ENCODE measurements at regions not wholly inside any gene's neighbourhood (a gene's known extent, or its start where the extent isn't known, plus 50 kb on each side); places are given as distances from the start of the nearest gene placed in this dataset.
A peak's percentile ranks its signal among the peaks of the same experiment; 100 is the strongest.

DNA sequence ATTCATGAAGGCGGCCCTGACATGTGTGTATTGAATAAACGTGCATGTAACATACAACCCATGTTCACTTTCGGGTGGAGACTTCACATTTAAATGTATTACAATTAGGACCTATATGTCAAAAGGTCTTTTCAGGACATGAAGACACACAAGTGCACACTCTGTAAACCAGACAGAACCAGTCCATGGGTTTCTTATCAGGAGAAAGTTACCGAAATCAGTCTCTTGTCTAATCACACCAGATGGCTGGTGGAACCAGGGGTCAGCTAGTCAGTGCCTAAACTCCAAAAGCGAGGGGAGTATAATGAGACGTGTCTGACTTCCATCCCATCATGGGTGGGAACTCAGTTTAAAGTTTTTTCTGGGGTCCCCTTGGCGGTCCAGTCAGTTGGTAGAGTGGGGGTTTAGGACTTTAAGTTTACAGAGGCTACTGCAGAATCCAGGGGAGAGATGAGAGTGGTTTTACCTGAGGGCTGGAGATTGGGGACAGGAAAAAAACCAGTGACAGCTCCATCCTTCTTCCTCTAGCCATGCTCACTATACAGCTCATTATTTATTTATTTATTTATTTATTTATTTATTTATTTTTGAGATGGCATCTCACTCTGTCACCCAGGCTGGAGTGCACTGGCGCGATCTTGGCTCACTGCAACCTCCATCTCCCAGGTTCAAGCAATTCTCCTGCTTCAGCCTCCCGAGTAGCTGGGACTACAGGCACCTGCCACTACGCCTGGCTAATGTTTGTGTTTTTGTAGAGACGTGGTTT is 251.3 kb upstream of the LYZL1 start (continued):
- TF ChIP-seq, protein P1, sequence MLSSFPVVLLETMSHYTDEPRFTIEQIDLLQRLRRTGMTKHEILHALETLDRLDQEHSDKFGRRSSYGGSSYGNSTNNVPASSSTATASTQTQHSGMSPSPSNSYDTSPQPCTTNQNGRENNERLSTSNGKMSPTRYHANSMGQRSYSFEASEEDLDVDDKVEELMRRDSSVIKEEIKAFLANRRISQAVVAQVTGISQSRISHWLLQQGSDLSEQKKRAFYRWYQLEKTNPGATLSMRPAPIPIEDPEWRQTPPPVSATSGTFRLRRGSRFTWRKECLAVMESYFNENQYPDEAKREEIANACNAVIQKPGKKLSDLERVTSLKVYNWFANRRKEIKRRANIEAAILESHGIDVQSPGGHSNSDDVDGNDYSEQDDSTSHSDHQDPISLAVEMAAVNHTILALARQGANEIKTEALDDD (IDR thresholded peaks at IDR 0.05) = peak; percentile 62

DNA sequence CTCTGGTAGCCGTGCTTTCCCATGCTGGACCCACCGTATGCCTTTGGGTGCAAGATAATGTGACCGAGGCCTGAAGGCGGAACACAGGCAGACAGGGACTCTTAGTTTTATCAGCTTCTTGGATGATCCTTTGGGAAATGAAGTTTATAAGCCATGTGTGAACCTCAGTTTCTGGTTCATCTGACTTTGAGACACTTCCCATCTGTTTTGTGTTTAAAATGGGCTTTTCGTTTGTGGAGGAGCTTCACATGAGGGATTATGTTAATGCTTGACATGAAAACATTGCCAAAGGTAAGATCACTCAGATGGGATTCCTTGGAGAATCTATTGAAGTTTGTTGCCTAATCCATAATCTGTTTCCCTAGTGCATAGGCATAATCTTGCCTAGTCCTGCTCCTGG is 249.8 kb upstream of the LYZL1 start:
- TF ChIP-seq, protein P2, sequence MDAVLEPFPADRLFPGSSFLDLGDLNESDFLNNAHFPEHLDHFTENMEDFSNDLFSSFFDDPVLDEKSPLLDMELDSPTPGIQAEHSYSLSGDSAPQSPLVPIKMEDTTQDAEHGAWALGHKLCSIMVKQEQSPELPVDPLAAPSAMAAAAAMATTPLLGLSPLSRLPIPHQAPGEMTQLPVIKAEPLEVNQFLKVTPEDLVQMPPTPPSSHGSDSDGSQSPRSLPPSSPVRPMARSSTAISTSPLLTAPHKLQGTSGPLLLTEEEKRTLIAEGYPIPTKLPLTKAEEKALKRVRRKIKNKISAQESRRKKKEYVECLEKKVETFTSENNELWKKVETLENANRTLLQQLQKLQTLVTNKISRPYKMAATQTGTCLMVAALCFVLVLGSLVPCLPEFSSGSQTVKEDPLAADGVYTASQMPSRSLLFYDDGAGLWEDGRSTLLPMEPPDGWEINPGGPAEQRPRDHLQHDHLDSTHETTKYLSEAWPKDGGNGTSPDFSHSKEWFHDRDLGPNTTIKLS (IDR thresholded peaks at IDR 0.05; ENCODE audit: borderline replicate concordance, low read depth) = no peak
- TF ChIP-seq C11orf30 (IDR thresholded peaks at IDR 0.05; ENCODE audit: low read depth) = no peak
- no peak for TF ChIP-seq NFIX (CRISPR knock-in tag; IDR thresholded peaks at IDR 0.05; ENCODE audit: low read depth)
- no peak for TF ChIP-seq SNRNP70 (optimal IDR thresholded peaks at IDR 0.05; ENCODE audit: low read depth, low read length)
- TF ChIP-seq ZNF668 (CRISPR knock-in tag; IDR thresholded peaks at IDR 0.05) = no peak
- TF ChIP-seq SP1 (CRISPR knock-in tag; IDR thresholded peaks at IDR 0.05) = no peak
- TF ChIP-seq HIVEP1 (CRISPR knock-in tag; IDR thresholded peaks at IDR 0.05) = no peak
- Histone ChIP-seq H3K4me3 (no peak overlapping the region), H3K27me3 (ENCODE audit: control insufficient read depth in 2 of 2, insufficient read depth in 2 of 2, low read length in 2 of 2) (peaks cover 5 to 16% of the 10 kb centered on the region in 2 experiments), H3K36me3 (ENCODE audit: control insufficient read depth, insufficient read depth, low read length) (no peaks in the 10 kb centered on the region), H3K27ac (ENCODE audit: extremely low read depth, low read depth, low read length) (no peak overlapping the region), H3K79me2 (ENCODE audit: control insufficient read depth, insufficient read depth, low read length) (no peaks in the 10 kb centered on the region), H3K9me1 (ENCODE audit: control insufficient read depth, insufficient read depth, low read length) (no peaks in the 10 kb centered on the region), H3K4me1 (replicated peaks in 1 of 2; ENCODE audit: control insufficient read depth in 2 of 2, insufficient read depth in 2 of 2, low read length in 2 of 2) (no peaks in the 10 kb centered on the region), H4K20me1 (replicated peaks; ENCODE audit: control insufficient read depth, insufficient read depth, low read length) (no peaks in the 10 kb centered on the region), H3K9me3 (replicated peaks; ENCODE audit: control insufficient read depth, insufficient read depth, low read depth, low read length) (no peaks in the 10 kb centered on the region), H3K4me2 (ENCODE audit: insufficient read depth, low read length) (no peak overlapping the region), H2AFZ (ENCODE audit: low read depth, low read length) (no peak overlapping the region), H3K9ac (ENCODE audit: insufficient read depth in 1 of 2, low read depth in 2 of 2, low read length in 2 of 2) (no peak overlapping the region)
- CTCF ChIA-PET (ENCODE audit: low intra/inter-chr PET ratio) = interaction anchor here (0.6 kb wide), 1 partner anchor 34 kb away, joined by 3 read pairs; no protein-coding TSS in a partner anchor
- ATAC-seq = no peak
- intact Hi-C loops (cut with micrococcal nuclease) (no loop called here), in situ Hi-C loops (cut with MboI) (no loop called here)
- no peak for DNase-seq (ENCODE audit: extremely low read depth in 1 of 4, low spot score in 3 of 4)
- WGBS (ENCODE audit: insufficient coverage, low coverage, missing lambda C conversion rate) = 4% methylated on average over 5 of the region's 5 CpGs
- POLR2A ChIA-PET = no interaction called here
- FAIRE-seq = no peak
- BruUV-seq (replicated peaks) = no TSS peak
